Smooth muscle cell (in vitro differentiated cells): ENCODE measurements at regions not wholly inside any gene's neighbourhood (a gene's known extent, or its start where the extent isn't known, plus 50 kb on each side); places are given as distances from the start of the nearest gene placed in this dataset.

Source experiments
- DNase-seq: peaks from one replicate; lab custom pipeline; 2025; ENCODE audit not compliant: unreplicated experiment; lab: John Stamatoyannopoulos, UW
- H2AFZ ChIP-seq: fragments of 200-600 bp; sonication (generic); 2 replicates; pipeline ENCODE4 v1.6.0; 2016; ENCODE audit warnings: antibody characterized with exemption, low read depth, mild to moderate bottlenecking
- H3F3A ChIP-seq: fragments of 200-600 bp; sonication (generic); 2 replicates; pipeline ENCODE4 v1.6.0; 2017; ENCODE audit warnings: antibody characterized with exemption, low read depth
- H3K27ac ChIP-seq: fragments of 200-600 bp; sonication (generic); 2 replicates; pipeline ENCODE4 v1.5.1; 2016; ENCODE audit warnings: low read depth, mild to moderate bottlenecking
- H3K27me3 ChIP-seq: fragments of 200-600 bp; sonication (generic); 2 replicates; pipeline ENCODE4 v1.6.1; 2016; ENCODE audit warnings: low read depth, mild to moderate bottlenecking
- H3K36me3 ChIP-seq: fragments of 200-600 bp; sonication (generic); 2 replicates; pipeline ENCODE4 v1.5.1; 2016; ENCODE audit warnings: low read depth
- H3K4me1 ChIP-seq: fragments of 200-600 bp; sonication (generic); 2 replicates; pipeline ENCODE4 v1.5.1; 2016; ENCODE audit warnings: low read depth
- H3K4me2 ChIP-seq: fragments of 200-600 bp; sonication (generic); 2 replicates; pipeline ENCODE4 v1.6.0; 2016; ENCODE audit warnings: mild to moderate bottlenecking
- H3K4me3 ChIP-seq: fragments of 200-600 bp; sonication (generic); 2 replicates; pipeline ENCODE4 v1.5.1; 2016; ENCODE audit warnings: mild to moderate bottlenecking
- H3K79me2 ChIP-seq: fragments of 200-600 bp; sonication (generic); 2 replicates; pipeline ENCODE4 v1.6.0; 2016; ENCODE audit warnings: low read depth, mild to moderate bottlenecking
- H3K9ac ChIP-seq: fragments of 200-600 bp; sonication (generic); 2 replicates; pipeline ENCODE4 v1.6.0; 2016; ENCODE audit warnings: low read depth
- H3K9me3 ChIP-seq: fragments of 200-600 bp; sonication (generic); replicated peaks from 2 replicates; pipeline ENCODE4 v1.5.1; 2016; ENCODE audit warnings: low read depth
- H4K20me1 ChIP-seq: fragments of 200-600 bp; sonication (generic); 2 replicates; pipeline ENCODE4 v1.6.0; 2016; ENCODE audit warnings: low read depth
- WGBS: methylation state at CpG from one replicate; pipeline ENCODE4 v1.1.7; 2016; ENCODE audit warnings: low lambda C conversion rate; 5-methylcytosine and 5-hydroxymethylcytosine counted together
- TF ChIP-seq, protein P1 (sequence below): fragments of 200-600 bp; sonication (generic); IDR thresholded peaks from 2 replicates; pipeline ENCODE4 v1.5.1; 2017; ENCODE audit warnings: borderline replicate concordance, mild to moderate bottlenecking, antibody characterized with exemption; ENCODE audit not compliant: insufficient read depth, poor library complexity, severe bottlenecking

DNA sequence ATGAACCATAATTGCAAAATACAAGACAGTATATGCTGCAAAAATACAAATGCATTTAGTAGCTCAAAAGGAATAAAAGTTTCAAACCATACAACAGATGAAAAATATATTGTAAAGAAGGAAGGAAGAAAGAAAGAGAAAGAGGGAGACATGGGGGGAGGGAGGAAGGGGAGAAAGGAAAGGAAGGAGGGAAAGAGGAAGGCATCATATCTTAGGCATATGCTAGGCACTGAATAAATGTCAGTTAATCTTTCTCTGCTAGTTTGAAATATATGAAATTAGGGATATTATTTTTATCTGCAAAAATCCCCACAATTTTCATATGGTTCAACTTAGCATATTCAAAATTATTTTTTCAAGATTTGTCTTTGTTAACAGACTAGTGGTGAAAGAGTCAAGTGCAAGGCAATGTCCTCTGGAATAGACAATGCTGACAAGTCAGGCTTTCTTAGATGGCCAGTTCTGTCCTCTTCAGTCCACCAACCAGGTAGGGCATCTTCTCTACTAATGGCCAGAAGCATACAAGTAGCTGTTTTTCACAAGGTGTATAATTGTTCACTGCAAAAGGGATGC, 506.4 kb downstream of the PRKD1 start:
- Histone ChIP-seq H3K9me3 (no peaks in the 10 kb centered on the region), H3K27me3 (peaks cover 5% of the 10 kb centered on the region), H3K36me3 (no peaks in the 10 kb centered on the region), H3K4me1 (no peaks in the 10 kb centered on the region), H3F3A (no peaks in the 10 kb centered on the region), H3K4me3 (no peak overlapping the region), H3K27ac (no peak overlapping the region), H3K79me2 (no peaks in the 10 kb centered on the region), H3K9ac (no peak overlapping the region), H3K4me2 (no peak overlapping the region), H4K20me1 (no peaks in the 10 kb centered on the region), H2AFZ (no peak overlapping the region)
- no peak for DNase-seq
- TF ChIP-seq, protein P1, sequence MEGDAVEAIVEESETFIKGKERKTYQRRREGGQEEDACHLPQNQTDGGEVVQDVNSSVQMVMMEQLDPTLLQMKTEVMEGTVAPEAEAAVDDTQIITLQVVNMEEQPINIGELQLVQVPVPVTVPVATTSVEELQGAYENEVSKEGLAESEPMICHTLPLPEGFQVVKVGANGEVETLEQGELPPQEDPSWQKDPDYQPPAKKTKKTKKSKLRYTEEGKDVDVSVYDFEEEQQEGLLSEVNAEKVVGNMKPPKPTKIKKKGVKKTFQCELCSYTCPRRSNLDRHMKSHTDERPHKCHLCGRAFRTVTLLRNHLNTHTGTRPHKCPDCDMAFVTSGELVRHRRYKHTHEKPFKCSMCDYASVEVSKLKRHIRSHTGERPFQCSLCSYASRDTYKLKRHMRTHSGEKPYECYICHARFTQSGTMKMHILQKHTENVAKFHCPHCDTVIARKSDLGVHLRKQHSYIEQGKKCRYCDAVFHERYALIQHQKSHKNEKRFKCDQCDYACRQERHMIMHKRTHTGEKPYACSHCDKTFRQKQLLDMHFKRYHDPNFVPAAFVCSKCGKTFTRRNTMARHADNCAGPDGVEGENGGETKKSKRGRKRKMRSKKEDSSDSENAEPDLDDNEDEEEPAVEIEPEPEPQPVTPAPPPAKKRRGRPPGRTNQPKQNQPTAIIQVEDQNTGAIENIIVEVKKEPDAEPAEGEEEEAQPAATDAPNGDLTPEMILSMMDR: no peak

DNA sequence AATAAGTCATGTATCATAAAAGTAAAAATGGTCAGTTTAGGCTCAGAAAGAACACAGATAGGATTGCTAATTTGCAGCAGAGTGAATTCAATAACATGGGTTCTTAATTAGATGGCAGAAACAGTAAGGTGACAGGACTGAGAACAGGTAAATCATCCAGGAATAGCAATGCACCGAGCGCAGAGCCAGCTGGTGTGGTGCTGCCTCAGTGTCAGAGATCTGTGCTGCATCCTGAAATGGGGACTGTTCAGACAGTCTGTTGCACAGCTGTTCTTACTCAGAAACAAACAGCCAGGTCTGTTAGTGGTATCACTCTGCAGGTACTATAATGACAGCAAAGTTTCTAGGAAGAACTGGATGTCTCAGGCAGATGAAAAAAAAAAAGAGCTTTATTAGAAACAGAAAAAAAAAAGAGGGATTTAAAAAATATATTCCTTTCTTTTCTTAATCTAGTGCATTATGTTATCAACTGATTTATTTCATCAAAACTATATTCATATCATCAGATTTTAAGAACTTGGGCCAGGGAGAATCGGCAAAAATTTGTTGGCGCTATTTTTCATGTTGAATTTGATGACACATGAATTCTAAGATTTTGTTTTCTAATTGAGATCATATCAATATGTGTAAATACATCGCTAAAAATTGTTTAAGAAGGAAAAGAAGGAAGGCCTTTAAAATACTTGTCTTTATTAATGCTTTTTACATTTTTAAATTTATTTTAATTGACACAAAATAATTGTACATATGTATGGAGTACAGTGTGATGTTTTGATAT, 501.8 kb downstream of the PRKD1 start:
- H3K27ac ChIP-seq: no peak overlapping the region
- no peaks in the 10 kb centered on the region for H3K79me2 ChIP-seq
- no peak for DNase-seq
- no peak overlapping the region for H3K4me3 ChIP-seq
- H3K9me3 ChIP-seq: no peaks in the 10 kb centered on the region
- H3F3A ChIP-seq: no peaks in the 10 kb centered on the region
- no peak overlapping the region for H3K9ac ChIP-seq
- TF ChIP-seq, protein P1: no peak
- H3K36me3 ChIP-seq: no peaks in the 10 kb centered on the region
- H4K20me1 ChIP-seq: no peaks in the 10 kb centered on the region
- no peak overlapping the region for H2AFZ ChIP-seq
- WGBS: 74% methylated on average over 5 of the region's 5 CpGs
- H3K27me3 ChIP-seq: peaks cover 9% of the 10 kb centered on the region
- no peaks in the 10 kb centered on the region for H3K4me1 ChIP-seq
- H3K4me2 ChIP-seq: no peak overlapping the region

DNA sequence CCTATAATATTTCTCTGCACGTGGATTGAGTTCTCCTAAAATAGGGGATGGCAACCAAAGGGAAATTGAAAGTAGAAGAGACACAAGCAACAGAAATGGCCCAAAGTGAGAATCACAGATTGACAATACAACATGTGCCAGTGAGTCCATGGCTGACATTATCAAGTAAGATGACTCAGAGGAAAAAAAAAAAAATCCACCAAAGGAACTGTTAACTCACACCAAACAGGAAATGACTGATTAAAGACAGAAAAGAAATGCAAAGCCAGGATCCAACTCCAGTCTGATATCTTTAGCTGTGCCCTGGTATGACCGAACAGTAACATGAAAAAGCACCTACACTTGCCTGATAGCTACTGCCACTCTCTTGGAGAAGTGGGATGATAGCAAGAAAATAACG, 485.0 kb downstream of the PRKD1 start:
- 54% methylated on average over 3 of the region's 3 CpGs for WGBS
- H2AFZ ChIP-seq: no peak overlapping the region
- H3K4me2 ChIP-seq: peak overlapping the region; percentile 31

More for the DNA sequence above, 485.0 kb downstream of the PRKD1 start:
- H3F3A ChIP-seq: no peaks in the 10 kb centered on the region
- H3K4me1 ChIP-seq: peaks cover 5% of the 10 kb centered on the region
- H3K4me3 ChIP-seq: no peak overlapping the region
- no peaks in the 10 kb centered on the region for H3K79me2 ChIP-seq
- H3K27ac ChIP-seq: no peak overlapping the region
- H3K9me3 ChIP-seq: no peaks in the 10 kb centered on the region
- TF ChIP-seq, protein P1: no peak
- H3K36me3 ChIP-seq: no peaks in the 10 kb centered on the region
- H3K9ac ChIP-seq: no peak overlapping the region
- no peaks in the 10 kb centered on the region for H3K27me3 ChIP-seq
- H4K20me1 ChIP-seq: no peaks in the 10 kb centered on the region
- DNase-seq: no peak
